Testis (tissue), 2 donors: ENCODE measurements at regions not wholly inside any gene's neighbourhood (a gene's known extent, or its start where the extent isn't known, plus 50 kb on each side); places are given as distances from the start of the nearest gene placed in this dataset.

Source experiments
- DNase-seq: peaks from one replicate; pipeline ENCODE4 v3.0.0-alpha.2; 2019
- H3K27ac ChIP-seq, 2 donors: fragments of 200-600 bp; sonication (generic); one replicate each; pipeline ENCODE4 v1.5.1; 2019
- H3K27me3 ChIP-seq: fragments of 200-600 bp; sonication (generic); one replicate; pipeline ENCODE4 v1.5.1; 2019
- H3K36me3 ChIP-seq: fragments of 200-600 bp; sonication (generic); one replicate; pipeline ENCODE4 v1.5.1; 2017; ENCODE audit warnings: low read depth; ENCODE audit errors: missing control alignments
- H3K4me1 ChIP-seq: fragments of 200-600 bp; sonication (generic); one replicate; pipeline ENCODE4 v1.5.1; 2019
- H3K4me3 ChIP-seq, 2 donors: fragments of 200-600 bp; sonication (generic); one replicate each; pipeline ENCODE4 v1.5.1; 2017 to 2019
- H3K9me3 ChIP-seq: fragments of 200-600 bp; sonication (generic); one replicate; pipeline ENCODE4 v1.5.1; 2017
- POLR2A ChIP-seq: fragments of 450-650 bp; IDR thresholded peaks from one replicate; pipeline ENCODE4 v1.6.1; 2017; ENCODE audit warnings: antibody characterized with exemption, mild to moderate bottlenecking, moderate library complexity
- WGBS, 2 donors: methylation state at CpG; one replicate each; pipeline ENCODE4 v1.1.5; 2018; 5-methylcytosine and 5-hydroxymethylcytosine counted together
- intact Hi-C: fragments of 100-400 bp; cut with DNase I; formaldehyde crosslinking; loops from one replicate; pipeline ENCODE4 v1.15.1; 2023; ENCODE audit warnings: low total_unique reads
- TF ChIP-seq, protein P1 (sequence below), 3 experiments: fragments of 450-650 bp in 2 of 3; fragments of 200-600 bp in 1 of 3; sonication (generic) in 1 of 3; IDR thresholded peaks; one replicate each; pipeline ENCODE4 v1.5.1; 2016 to 2019; ENCODE audit warnings: antibody characterized with exemption in 3 of 3, mild to moderate bottlenecking in 2 of 3, moderate library complexity in 1 of 3

- intact Hi-C loops = no loop called here
- Histone ChIP-seq H3K4me1 (no peaks in the 10 kb centered on the region), H3K36me3 (no peaks in the 10 kb centered on the region), H3K9me3 (no peaks in the 10 kb centered on the region), H3K27ac (no peak overlapping the region), H3K27me3 (no peaks in the 10 kb centered on the region), H3K4me3 (no peak overlapping the region)
- whole genome bisulfite sequencing, 2 donors = 74 to 82% methylated on average over 4 of the region's 4 CpGs
- TF ChIP-seq POLR2A = no peak
- TF ChIP-seq, protein P1, sequence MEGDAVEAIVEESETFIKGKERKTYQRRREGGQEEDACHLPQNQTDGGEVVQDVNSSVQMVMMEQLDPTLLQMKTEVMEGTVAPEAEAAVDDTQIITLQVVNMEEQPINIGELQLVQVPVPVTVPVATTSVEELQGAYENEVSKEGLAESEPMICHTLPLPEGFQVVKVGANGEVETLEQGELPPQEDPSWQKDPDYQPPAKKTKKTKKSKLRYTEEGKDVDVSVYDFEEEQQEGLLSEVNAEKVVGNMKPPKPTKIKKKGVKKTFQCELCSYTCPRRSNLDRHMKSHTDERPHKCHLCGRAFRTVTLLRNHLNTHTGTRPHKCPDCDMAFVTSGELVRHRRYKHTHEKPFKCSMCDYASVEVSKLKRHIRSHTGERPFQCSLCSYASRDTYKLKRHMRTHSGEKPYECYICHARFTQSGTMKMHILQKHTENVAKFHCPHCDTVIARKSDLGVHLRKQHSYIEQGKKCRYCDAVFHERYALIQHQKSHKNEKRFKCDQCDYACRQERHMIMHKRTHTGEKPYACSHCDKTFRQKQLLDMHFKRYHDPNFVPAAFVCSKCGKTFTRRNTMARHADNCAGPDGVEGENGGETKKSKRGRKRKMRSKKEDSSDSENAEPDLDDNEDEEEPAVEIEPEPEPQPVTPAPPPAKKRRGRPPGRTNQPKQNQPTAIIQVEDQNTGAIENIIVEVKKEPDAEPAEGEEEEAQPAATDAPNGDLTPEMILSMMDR (IDR thresholded peaks at IDR 0.05) = no peak
- DNase-seq = no peak
These were observed 387.0 kb upstream of the ACTRT1 start for GRCh38 chrX:128439159-128439558.

DNA sequence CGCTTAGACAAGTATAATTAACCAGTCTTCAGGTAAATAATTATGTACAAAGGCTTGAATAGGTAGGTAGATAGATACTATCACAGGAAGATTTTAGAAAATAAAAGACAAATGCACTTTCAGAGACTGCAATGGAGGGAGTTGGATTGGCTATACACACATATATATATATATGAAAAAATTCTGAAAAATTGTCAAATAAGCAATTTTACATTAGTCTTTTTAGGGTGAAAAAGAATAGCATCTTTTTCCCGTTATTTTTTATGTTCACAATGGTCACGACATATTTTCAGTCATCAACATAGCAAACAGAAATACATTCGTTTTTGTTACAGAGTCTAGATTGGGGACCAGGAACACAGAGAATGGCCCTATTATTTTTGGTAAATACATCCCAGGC is 385.9 kb upstream of the ACTRT1 start:
- intact Hi-C loops = no loop called here
- no peaks in the 10 kb centered on the region for H3K36me3 ChIP-seq
- H3K4me3 ChIP-seq = no peak overlapping the region
- H3K4me1 ChIP-seq = no peaks in the 10 kb centered on the region
- no peak for DNase-seq
- no peak overlapping the region for H3K27ac ChIP-seq
- TF ChIP-seq, protein P1 (IDR thresholded peaks at IDR 0.05) = no peak
- no peak for TF ChIP-seq POLR2A
- H3K27me3 ChIP-seq = no peaks in the 10 kb centered on the region
- 74 to 92% methylated on average over 4 of the region's 4 CpGs for WGBS, 2 donors
- no peaks in the 10 kb centered on the region for H3K9me3 ChIP-seq

- 88% methylated on average over 3 to 4 of the region's 4 CpGs for WGBS, 2 donors
These were observed 384.3 kb upstream of the ACTRT1 start for GRCh38 chrX:128436397-128437103.

DNA sequence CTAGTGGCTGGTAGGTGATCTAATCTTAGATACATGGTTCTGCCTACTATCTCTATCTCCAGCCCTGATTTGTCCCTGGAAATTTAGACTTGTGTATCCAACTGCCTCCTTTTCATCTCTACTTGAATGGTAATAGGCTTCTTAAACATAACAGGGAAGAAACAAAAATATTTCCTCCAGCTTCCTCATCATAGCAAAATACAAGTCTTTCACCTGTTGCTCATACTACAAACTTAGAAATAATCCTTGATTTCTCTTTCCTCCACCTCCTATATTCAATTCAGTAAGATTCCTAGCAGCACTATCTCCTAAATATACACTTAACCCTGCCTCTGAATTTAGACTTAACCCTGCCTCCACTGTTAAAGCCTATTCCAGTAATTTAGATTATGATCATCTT is 373.3 kb upstream of the ACTRT1 start:
- no peak overlapping the region for H3K27ac ChIP-seq
- no peak for TF ChIP-seq POLR2A
- TF ChIP-seq, protein P1 (IDR thresholded peaks at IDR 0.05) = no peak
- H3K36me3 ChIP-seq = no peaks in the 10 kb centered on the region
- no peak overlapping the region for H3K4me3 ChIP-seq
- H3K4me1 ChIP-seq = no peaks in the 10 kb centered on the region
- H3K9me3 ChIP-seq = no peaks in the 10 kb centered on the region
- no peak for DNase-seq
- H3K27me3 ChIP-seq = no peaks in the 10 kb centered on the region
- intact Hi-C loops = no loop called here

More at GRCh38 chrX:128436397-128437103, 384.3 kb upstream of the ACTRT1 start:
- H3K9me3 ChIP-seq = no peaks in the 10 kb centered on the region
- H3K36me3 ChIP-seq = no peaks in the 10 kb centered on the region
- intact Hi-C loops = no loop called here
- no peak for TF ChIP-seq POLR2A
- TF ChIP-seq, protein P1 (IDR thresholded peaks at IDR 0.05) = no peak
- H3K27me3 ChIP-seq = no peaks in the 10 kb centered on the region
- no peaks in the 10 kb centered on the region for H3K4me1 ChIP-seq
- no peak overlapping the region for H3K27ac ChIP-seq
- no peak for DNase-seq
- H3K4me3 ChIP-seq = no peak overlapping the region

GRCh38 chrX:128408842-128409241 is 356.6 kb upstream of the ACTRT1 start:
- WGBS, 2 donors = 80 to 81% methylated on average over 3 of the region's 3 CpGs
- Histone ChIP-seq H3K27me3 (no peaks in the 10 kb centered on the region), H3K27ac (no peak overlapping the region), H3K4me1 (no peaks in the 10 kb centered on the region), H3K9me3 (no peaks in the 10 kb centered on the region), H3K36me3 (no peaks in the 10 kb centered on the region), H3K4me3 (no peak overlapping the region)
- intact Hi-C loops = no loop called here
- no peak for DNase-seq
- TF ChIP-seq, protein P1 (IDR thresholded peaks at IDR 0.05) = no peak
- TF ChIP-seq POLR2A = no peak
